ENCODE measurements at regions not wholly inside any gene's neighbourhood (a gene's known extent, or its start where the extent isn't known, plus 50 kb on each side); places are given as distances from the start of the nearest gene placed in this dataset.

GRCh38 chr2:42888321-42889245, 96.2 kb upstream of the HAAO start:
- in situ Hi-C loops (cut with MboI; ENCODE audit: low pct_unique_long_range_greater_than_20kb, low sequenced_read_pairs, unreplicated experiment): no loop called here
- no peak for DNase-seq (ENCODE audit: low spot score)
- TF ChIP-seq CTCF (IDR thresholded peaks at IDR 0.05; ENCODE audit: extremely low read depth, insufficient read depth, missing control alignments): no peak

GRCh38 chr2:42886921-42887320, 94.5 kb upstream of the HAAO start:
- no peak for DNase-seq (ENCODE audit: low spot score)
- in situ Hi-C loops (cut with MboI; ENCODE audit: low pct_unique_long_range_greater_than_20kb, low sequenced_read_pairs, unreplicated experiment): no loop called here
- no peak for TF ChIP-seq CTCF (IDR thresholded peaks at IDR 0.05; ENCODE audit: extremely low read depth, insufficient read depth, missing control alignments)

GRCh38 chr2:42882756-42883155, 90.4 kb upstream of the HAAO start:
- in situ Hi-C loops (cut with MboI; ENCODE audit: low pct_unique_long_range_greater_than_20kb, low sequenced_read_pairs, unreplicated experiment): no loop called here
- DNase-seq (ENCODE audit: low spot score): no peak
- TF ChIP-seq CTCF (IDR thresholded peaks at IDR 0.05; ENCODE audit: extremely low read depth, insufficient read depth, missing control alignments): no peak

- in situ Hi-C loops (cut with MboI; ENCODE audit: low pct_unique_long_range_greater_than_20kb, low sequenced_read_pairs, unreplicated experiment): no loop called here
- TF ChIP-seq CTCF (IDR thresholded peaks at IDR 0.05; ENCODE audit: extremely low read depth, insufficient read depth, missing control alignments): no peak
- no peak for DNase-seq (ENCODE audit: low spot score)
Observed at GRCh38 chr2:42881732-42882131, 89.3 kb upstream of the HAAO start.

GRCh38 chr2:42880738-42881690, 88.6 kb upstream of the HAAO start:
- TF ChIP-seq CTCF (IDR thresholded peaks at IDR 0.05; ENCODE audit: extremely low read depth, insufficient read depth, missing control alignments): no peak
- no peak for DNase-seq (ENCODE audit: low spot score)
- in situ Hi-C loops (cut with MboI; ENCODE audit: low pct_unique_long_range_greater_than_20kb, low sequenced_read_pairs, unreplicated experiment): no loop called here

- in situ Hi-C loops (cut with MboI; ENCODE audit: low pct_unique_long_range_greater_than_20kb, low sequenced_read_pairs, unreplicated experiment): no loop called here
- DNase-seq (ENCODE audit: low spot score): no peak
- TF ChIP-seq CTCF (IDR thresholded peaks at IDR 0.05; ENCODE audit: extremely low read depth, insufficient read depth, missing control alignments): no peak
Observed at GRCh38 chr2:42879913-42880737, 87.7 kb upstream of the HAAO start.
